GM13976 (cell line): ENCODE measurements at regions not wholly inside any gene's neighbourhood (a gene's known extent, or its start where the extent isn't known, plus 50 kb on each side); places are given as distances from the start of the nearest gene placed in this dataset.

Experiments used
- DNase-seq: peaks from one replicate; pipeline ENCODE4 v3.0.0; 2012; ENCODE audit warnings: low spot score
- CTCF ChIP-seq: IDR thresholded peaks from 2 replicates; pipeline ENCODE4 v1.5.1; 2012; ENCODE audit warnings: borderline replicate concordance, mild to moderate bottlenecking; ENCODE audit not compliant: insufficient read depth; ENCODE audit errors: extremely low read depth, missing control alignments, control extremely low read depth
- in situ Hi-C: fragments of 300-500 bp; cut with MboI; formaldehyde crosslinking; loops from one replicate; pipeline ENCODE4 v1.12.0; 2022; ENCODE audit warnings: low sequenced_read_pairs, mixed read lengths, inconsistent platforms; ENCODE audit not compliant: unreplicated experiment

DNA sequence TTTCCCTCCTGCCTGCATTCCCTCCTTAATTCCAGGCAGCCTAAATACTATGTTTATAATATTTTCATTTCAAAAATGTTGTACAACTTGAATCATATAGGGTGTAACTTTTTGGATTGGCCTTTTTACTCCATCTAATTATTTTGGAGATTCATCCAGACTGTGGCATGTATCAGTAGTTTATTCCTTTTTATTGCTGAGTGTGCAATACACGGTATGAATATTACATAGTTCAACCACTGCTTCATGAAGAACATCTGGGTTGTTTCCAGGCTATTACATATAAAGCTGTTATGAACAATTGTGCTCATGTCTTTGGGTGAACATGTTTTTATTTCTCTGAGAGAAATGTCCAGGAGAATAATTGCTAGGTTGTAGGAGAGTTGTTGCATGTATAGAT lies 253.5 kb upstream of the SLC35B3 start:
- DNase-seq: no peak
- no peak for TF ChIP-seq CTCF
- in situ Hi-C loops: no loop called here

- in situ Hi-C loops: no loop called here
- TF ChIP-seq CTCF: no peak
Measured at GRCh38 chr6:8686077-8686476, 250.7 kb upstream of the SLC35B3 start.

GRCh38 chr6:8683204-8683603 lies 247.9 kb upstream of the SLC35B3 start:
- TF ChIP-seq CTCF: no peak
- DNase-seq: no peak
- in situ Hi-C loops: no loop called here

More at GRCh38 chr6:8686077-8686476, 250.7 kb upstream of the SLC35B3 start:
- DNase-seq: no peak

GRCh38 chr6:8679823-8680222 lies 244.5 kb upstream of the SLC35B3 start:
- in situ Hi-C loops: no loop called here
- no peak for TF ChIP-seq CTCF
- DNase-seq: no peak

GRCh38 chr6:8678466-8678865 lies 243.1 kb upstream of the SLC35B3 start:
- TF ChIP-seq CTCF: no peak
- no peak for DNase-seq
- in situ Hi-C loops: no loop called here

GRCh38 chr6:8674126-8674525 lies 238.8 kb upstream of the SLC35B3 start:
- no peak for TF ChIP-seq CTCF
- in situ Hi-C loops: no loop called here
- no peak for DNase-seq

GRCh38 chr6:8672882-8673281 lies 237.5 kb upstream of the SLC35B3 start:
- DNase-seq: no peak
- no peak for TF ChIP-seq CTCF
- in situ Hi-C loops: no loop called here
